Vagina (tissue), 2 donors: ENCODE measurements at regions not wholly inside any gene's neighbourhood (a gene's known extent, or its start where the extent isn't known, plus 50 kb on each side); places are given as distances from the start of the nearest gene placed in this dataset.

Source experiments
- POLR2A ChIP-seq, 2 donors: fragments of 450-650 bp; IDR thresholded peaks; one replicate each; pipeline ENCODE4 v1.6.1; 2017; ENCODE audit warnings: antibody characterized with exemption in 2 of 2, mild to moderate bottlenecking in 2 of 2, moderate library complexity in 2 of 2
- TF ChIP-seq, protein P1 (sequence below), 3 experiments: fragments of 450-650 bp in 2 of 3; fragments of 200-600 bp in 1 of 3; sonication (generic) in 1 of 3; IDR thresholded peaks; one replicate each; pipeline ENCODE4 v1.5.1; 2017 to 2019; ENCODE audit warnings: antibody characterized with exemption in 3 of 3, mild to moderate bottlenecking in 2 of 3, moderate library complexity in 2 of 3

DNA sequence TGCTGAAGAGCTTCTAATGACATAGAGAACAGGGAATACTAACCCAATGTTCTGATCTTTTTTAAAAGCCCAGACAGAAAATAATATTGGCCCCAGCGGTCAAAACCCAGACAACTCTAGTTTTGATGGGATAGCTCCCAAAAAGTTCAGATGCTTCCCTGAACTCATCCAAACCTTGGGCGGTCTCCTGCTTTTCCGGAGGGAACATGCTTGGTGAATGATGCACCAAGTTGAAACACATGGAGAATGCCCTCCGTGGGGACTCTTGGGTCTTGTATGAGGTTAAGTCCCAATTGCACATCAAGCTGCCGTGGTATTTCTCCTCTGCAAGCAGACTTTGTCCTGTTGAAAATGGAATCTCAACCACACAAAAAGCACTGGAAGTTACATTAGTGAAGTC, 120.7 kb upstream of the CTAGE1 start:
- TF ChIP-seq, protein P1, sequence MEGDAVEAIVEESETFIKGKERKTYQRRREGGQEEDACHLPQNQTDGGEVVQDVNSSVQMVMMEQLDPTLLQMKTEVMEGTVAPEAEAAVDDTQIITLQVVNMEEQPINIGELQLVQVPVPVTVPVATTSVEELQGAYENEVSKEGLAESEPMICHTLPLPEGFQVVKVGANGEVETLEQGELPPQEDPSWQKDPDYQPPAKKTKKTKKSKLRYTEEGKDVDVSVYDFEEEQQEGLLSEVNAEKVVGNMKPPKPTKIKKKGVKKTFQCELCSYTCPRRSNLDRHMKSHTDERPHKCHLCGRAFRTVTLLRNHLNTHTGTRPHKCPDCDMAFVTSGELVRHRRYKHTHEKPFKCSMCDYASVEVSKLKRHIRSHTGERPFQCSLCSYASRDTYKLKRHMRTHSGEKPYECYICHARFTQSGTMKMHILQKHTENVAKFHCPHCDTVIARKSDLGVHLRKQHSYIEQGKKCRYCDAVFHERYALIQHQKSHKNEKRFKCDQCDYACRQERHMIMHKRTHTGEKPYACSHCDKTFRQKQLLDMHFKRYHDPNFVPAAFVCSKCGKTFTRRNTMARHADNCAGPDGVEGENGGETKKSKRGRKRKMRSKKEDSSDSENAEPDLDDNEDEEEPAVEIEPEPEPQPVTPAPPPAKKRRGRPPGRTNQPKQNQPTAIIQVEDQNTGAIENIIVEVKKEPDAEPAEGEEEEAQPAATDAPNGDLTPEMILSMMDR (IDR thresholded peaks at IDR 0.05) = no peak
- TF ChIP-seq POLR2A (IDR thresholded peaks at IDR 0.05) = no peak
